GM12873 (cell line): ENCODE measurements at regions not wholly inside any gene's neighbourhood (a gene's known extent, or its start where the extent isn't known, plus 50 kb on each side); places are given as distances from the start of the nearest gene placed in this dataset.

ENCODE experiments used
- TF ChIP-seq, protein P1 (sequence below): IDR thresholded peaks from 2 replicates; pipeline ENCODE4 v1.5.1; 2012; ENCODE audit warnings: low read depth, mild to moderate bottlenecking, moderate library complexity, low read length, control low read depth; ENCODE audit not compliant: insufficient read depth; ENCODE audit errors: missing control alignments

DNA sequence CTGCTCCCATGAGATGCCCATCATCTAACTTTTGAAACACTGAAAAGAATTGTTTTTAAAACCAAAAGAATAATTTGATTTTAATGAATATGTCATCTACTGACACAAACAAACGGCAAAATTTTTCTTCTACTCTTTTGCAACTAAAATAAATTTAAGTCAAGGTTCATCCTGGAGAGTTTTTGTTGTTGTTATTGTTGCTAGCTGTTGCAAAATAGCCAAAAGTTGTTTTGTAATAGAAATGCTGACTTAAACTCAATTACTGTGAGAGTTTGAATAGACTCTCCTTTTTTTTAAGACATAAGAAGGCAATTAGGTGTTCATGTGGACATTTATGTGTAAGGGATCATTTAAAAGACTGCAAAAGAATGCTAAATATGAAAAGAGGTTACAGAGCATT is 146.0 kb upstream of the SEM1 start:
- TF ChIP-seq, protein P1, sequence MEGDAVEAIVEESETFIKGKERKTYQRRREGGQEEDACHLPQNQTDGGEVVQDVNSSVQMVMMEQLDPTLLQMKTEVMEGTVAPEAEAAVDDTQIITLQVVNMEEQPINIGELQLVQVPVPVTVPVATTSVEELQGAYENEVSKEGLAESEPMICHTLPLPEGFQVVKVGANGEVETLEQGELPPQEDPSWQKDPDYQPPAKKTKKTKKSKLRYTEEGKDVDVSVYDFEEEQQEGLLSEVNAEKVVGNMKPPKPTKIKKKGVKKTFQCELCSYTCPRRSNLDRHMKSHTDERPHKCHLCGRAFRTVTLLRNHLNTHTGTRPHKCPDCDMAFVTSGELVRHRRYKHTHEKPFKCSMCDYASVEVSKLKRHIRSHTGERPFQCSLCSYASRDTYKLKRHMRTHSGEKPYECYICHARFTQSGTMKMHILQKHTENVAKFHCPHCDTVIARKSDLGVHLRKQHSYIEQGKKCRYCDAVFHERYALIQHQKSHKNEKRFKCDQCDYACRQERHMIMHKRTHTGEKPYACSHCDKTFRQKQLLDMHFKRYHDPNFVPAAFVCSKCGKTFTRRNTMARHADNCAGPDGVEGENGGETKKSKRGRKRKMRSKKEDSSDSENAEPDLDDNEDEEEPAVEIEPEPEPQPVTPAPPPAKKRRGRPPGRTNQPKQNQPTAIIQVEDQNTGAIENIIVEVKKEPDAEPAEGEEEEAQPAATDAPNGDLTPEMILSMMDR, result no peak

DNA sequence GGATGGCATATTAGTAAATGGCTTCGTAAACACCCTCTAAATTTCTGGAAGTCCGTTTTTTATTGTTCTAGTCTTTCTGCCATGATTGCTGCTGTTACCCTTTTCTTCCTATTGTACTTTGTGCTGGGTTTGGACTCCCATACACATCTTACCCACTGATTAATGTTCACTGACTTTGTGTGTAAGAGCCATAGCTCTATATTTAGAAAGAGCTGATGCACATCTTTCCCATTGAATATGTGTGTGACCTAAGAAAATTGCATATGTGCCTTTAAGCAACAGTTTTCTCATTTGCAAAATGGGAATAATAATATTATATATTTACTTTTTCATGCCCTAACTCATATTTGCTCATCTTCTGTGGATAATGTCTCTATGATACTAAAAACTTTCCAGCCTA is 135.8 kb upstream of the DLX6 start:
- TF ChIP-seq, protein P1, result no peak

DNA sequence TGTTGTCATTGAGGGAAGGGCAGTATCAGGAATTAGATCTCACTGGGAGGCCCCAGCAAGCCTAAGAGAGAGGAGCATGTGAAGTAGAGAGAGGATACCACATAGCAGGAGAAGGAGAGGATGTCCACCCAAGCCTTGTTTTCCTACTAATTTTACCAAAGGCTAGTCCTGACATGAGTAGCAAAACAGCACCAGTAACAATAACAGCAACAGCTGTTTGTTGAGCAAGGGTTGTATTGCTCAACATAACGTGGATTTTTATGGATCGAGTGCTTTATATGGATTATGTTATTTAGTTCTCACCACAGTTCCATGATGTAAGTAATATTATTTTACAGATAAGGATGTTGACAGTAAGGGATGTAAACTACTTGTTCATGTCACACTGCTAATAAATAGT is 135.2 kb upstream of the DLX6 start:
- TF ChIP-seq, protein P1, result no peak

DNA sequence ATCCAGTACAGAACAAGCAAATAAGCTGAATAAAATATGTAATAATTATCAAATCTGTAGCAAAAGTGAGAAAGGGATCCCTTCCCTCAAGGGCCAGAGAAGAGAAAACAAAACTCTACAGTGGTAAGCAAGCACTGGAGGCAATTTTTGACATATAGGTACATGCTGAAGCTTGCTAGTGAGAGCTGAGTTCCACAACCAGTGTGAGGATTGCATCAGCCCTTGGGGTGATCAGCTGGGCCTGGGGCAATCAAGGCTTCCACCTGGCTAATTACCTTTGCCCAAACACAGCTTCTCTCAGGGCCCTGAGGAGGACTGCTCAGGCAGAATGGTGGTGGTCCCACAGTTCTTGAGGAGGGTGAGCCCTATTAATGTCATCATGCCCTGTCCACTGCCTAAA is 134.4 kb upstream of the DLX6 start:
- TF ChIP-seq, protein P1, result no peak

DNA sequence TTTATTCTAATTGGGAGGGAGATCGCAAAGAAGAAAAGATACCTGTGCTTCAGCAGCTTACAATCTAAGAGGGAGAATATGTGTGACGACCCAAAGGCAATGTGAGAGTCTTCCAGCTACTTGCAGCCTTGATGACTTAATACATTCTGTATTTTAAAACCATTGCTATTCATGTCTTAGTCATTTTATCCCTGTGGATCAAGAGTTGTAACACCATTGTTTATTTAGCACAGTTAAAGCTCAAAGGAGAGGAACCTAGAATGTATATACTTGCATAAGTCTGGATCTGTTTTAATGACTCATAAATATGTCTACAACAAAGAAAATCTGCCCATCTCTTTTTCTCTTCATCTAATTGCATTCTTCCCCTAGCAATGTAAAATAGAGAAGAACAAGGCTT is 117.9 kb upstream of the DLX6 start:
- TF ChIP-seq, protein P1, result no peak

DNA sequence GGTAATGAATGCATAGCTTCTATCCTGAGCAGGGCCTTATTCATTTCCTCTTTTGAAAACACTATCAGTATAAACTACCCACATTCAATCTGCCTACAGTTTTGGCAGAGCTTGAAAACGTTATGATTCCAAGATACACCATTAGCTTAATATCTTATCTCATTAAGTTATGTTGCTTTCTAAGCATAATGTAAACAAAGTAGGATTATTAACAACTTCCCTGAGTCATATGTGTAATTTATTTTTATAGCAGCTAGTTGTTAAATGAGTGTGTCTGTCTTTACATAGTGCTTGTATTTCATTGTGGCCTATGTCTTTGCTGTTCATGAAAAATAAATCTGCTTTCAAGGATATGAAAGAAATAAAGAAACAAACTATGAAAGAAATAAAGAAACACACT is 106.2 kb upstream of the DLX6 start:
- TF ChIP-seq, protein P1, result no peak

DNA sequence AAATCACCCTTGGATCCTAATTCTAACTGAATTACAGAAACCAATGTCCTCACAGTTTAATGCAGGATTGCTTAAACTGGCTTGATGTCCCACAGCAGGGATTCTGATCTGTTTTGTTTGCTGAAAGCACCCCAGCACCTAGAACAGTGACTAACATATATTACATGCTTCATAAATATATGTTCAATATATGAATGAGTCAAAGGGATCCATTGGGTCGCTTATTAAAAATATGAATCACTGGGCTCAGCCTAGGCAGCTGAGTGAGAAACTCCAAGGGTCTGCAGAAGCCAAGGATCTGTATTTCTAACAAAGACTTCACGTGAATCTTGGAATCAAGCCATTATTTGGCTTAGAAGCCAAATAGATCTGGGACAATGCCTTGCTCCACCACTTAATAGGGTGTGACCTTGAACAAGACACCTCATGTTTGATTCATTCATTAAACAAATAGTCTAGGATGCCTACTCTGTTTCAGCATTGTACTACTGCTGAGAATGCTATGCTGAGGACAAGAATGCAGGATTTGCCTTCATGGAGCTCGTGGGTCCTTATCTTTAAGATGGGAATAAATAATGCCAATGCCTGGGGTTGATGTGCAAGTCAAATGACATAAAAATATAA is 103.4 kb upstream of the DLX6 start:
- TF ChIP-seq, protein P1, result no peak
